Activated CD4-positive, CD25-positive, alpha-beta regulatory T cell treated with anti-CD3 and anti-CD28 coated beads, Interleukin-2, amount 50 U/mL, for 24 hours (primary cell): ENCODE measurements at regions not wholly inside any gene's neighbourhood (a gene's known extent, or its start where the extent isn't known, plus 50 kb on each side); places are given as distances from the start of the nearest gene placed in this dataset.
"Not testable (repeated sequence)": the region's sequence is repeated elsewhere in the genome, so short reads cannot be mapped to it uniquely, and the experiment has no call there.

Experiments
- ATAC-seq, 2 donors: fragments of 150-1000 bp; cut with Tn5 transposase; one replicate each; pipeline ENCODE4 v1.10.0; 2021; ENCODE audit warnings: mild to moderate bottlenecking in 1 of 2, moderate library complexity in 1 of 2

- not testable (repeated sequence) for ATAC-seq
Measured at GRCh38 chr3:143175940-143176894, 56.6 kb downstream of the CHST2 start.

GRCh38 chr3:143177965-143178364 lies 58.4 kb downstream of the CHST2 start:
- not testable (repeated sequence) for ATAC-seq

GRCh38 chr3:143178775-143179548 lies 59.4 kb downstream of the CHST2 start:
- ATAC-seq = not testable (repeated sequence)

- ATAC-seq = no peak
Measured at GRCh38 chr3:143179603-143180002, 60.0 kb downstream of the CHST2 start.

- ATAC-seq = not testable (repeated sequence)
Measured at GRCh38 chr3:143180860-143181259, 61.3 kb downstream of the CHST2 start.

GRCh38 chr3:143181977-143182376 lies 62.4 kb downstream of the CHST2 start:
- ATAC-seq = not testable (repeated sequence)

GRCh38 chr3:143182866-143183664 lies 63.5 kb downstream of the CHST2 start:
- no peak for ATAC-seq

- no peak for ATAC-seq
Measured at GRCh38 chr3:143183665-143183964, 64.0 kb downstream of the CHST2 start.

- no peak for ATAC-seq
Measured at GRCh38 chr3:143184099-143184498, 64.5 kb downstream of the CHST2 start.

- no peak for ATAC-seq
Measured at GRCh38 chr3:143185401-143185800, 65.8 kb downstream of the CHST2 start.

- no peak for ATAC-seq
Measured at GRCh38 chr3:143187111-143187510, 67.5 kb downstream of the CHST2 start.

GRCh38 chr3:143188881-143189280 lies 69.3 kb downstream of the CHST2 start:
- ATAC-seq = no peak

- no peak for ATAC-seq
Measured at GRCh38 chr3:143190101-143190500, 70.5 kb downstream of the CHST2 start.

GRCh38 chr3:143192193-143192592 lies 72.6 kb downstream of the CHST2 start:
- ATAC-seq = no peak

GRCh38 chr3:143200001-143200924 lies 80.7 kb downstream of the CHST2 start:
- ATAC-seq = no peak

- no peak for ATAC-seq
Measured at GRCh38 chr3:143201045-143201444, 81.5 kb downstream of the CHST2 start.

- ATAC-seq = no peak
Measured at GRCh38 chr3:143201870-143202752, 82.5 kb downstream of the CHST2 start.

- ATAC-seq = no peak
Measured at GRCh38 chr3:143203142-143203541, 83.6 kb downstream of the CHST2 start.

- no peak for ATAC-seq
Measured at GRCh38 chr3:143203848-143204247, 84.3 kb downstream of the CHST2 start.

GRCh38 chr3:143206955-143207337 lies 87.4 kb downstream of the CHST2 start:
- ATAC-seq = no peak
